ENCODE measurements at regions not wholly inside any gene's neighbourhood (a gene's known extent, or its start where the extent isn't known, plus 50 kb on each side); places are given as distances from the start of the nearest gene placed in this dataset.

DNA sequence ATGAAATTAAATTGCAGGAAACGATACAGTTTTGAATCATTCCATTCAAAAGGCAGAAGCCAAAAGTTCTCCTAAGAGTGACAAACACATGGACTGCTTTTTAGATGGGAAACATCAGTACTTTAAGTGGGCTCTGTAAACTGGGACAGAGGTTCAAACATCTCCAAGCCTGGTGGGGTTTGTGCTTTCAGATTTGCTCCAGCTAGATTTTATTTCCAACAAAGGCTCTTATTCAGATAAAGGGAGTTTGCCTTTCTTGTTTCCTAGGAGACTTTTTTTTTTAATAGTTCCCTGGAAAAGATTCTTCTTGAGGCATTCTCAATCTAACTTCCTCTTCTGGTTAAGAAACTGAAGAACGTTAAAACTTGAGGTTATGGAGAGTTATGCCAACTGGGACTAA lies 277.6 kb downstream of the TMEM38B start:
- TF ChIP-seq, protein P1, sequence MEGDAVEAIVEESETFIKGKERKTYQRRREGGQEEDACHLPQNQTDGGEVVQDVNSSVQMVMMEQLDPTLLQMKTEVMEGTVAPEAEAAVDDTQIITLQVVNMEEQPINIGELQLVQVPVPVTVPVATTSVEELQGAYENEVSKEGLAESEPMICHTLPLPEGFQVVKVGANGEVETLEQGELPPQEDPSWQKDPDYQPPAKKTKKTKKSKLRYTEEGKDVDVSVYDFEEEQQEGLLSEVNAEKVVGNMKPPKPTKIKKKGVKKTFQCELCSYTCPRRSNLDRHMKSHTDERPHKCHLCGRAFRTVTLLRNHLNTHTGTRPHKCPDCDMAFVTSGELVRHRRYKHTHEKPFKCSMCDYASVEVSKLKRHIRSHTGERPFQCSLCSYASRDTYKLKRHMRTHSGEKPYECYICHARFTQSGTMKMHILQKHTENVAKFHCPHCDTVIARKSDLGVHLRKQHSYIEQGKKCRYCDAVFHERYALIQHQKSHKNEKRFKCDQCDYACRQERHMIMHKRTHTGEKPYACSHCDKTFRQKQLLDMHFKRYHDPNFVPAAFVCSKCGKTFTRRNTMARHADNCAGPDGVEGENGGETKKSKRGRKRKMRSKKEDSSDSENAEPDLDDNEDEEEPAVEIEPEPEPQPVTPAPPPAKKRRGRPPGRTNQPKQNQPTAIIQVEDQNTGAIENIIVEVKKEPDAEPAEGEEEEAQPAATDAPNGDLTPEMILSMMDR (IDR thresholded peaks at IDR 0.05; ENCODE audit: extremely low read depth in 1 of 2, insufficient read depth in 1 of 2, low read depth in 1 of 2, low read length in 2 of 2), result no peak
- TF ChIP-seq POLR2AphosphoS5 (IDR thresholded peaks at IDR 0.05; ENCODE audit: insufficient read depth, low read depth, low read length) (no peak), EZH2 (IDR thresholded peaks at IDR 0.05; ENCODE audit: borderline replicate concordance, low read depth, low read length, severe bottlenecking) (no peak)
- TF ChIP-seq, protein P2, sequence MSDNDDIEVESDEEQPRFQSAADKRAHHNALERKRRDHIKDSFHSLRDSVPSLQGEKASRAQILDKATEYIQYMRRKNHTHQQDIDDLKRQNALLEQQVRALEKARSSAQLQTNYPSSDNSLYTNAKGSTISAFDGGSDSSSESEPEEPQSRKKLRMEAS (IDR thresholded peaks at IDR 0.05; ENCODE audit: insufficient read depth, insufficient read length), result no peak
